SH-SY5Y (cell line): ENCODE measurements at regions not wholly inside any gene's neighbourhood (a gene's known extent, or its start where the extent isn't known, plus 50 kb on each side); places are given as distances from the start of the nearest gene placed in this dataset.

ENCODE experiments used
- GATA2 ChIP-seq: IDR thresholded peaks from 2 replicates; pipeline ENCODE4 v1.6.1; 2011; ENCODE audit warnings: mild to moderate bottlenecking, low read depth, low read length
- GATA3 ChIP-seq: IDR thresholded peaks from 2 replicates; pipeline ENCODE4 v1.6.1; 2011; ENCODE audit warnings: low read depth, mild to moderate bottlenecking, low read length, moderate library complexity

- TF ChIP-seq GATA3, result no peak
- TF ChIP-seq GATA2, result no peak
Observed at GRCh38 chr5:8227112-8227511, 358.2 kb downstream of the MTRR start.
